GM12875 (cell line): ENCODE measurements at regions not wholly inside any gene's neighbourhood (a gene's known extent, or its start where the extent isn't known, plus 50 kb on each side); places are given as distances from the start of the nearest gene placed in this dataset.
"Not testable (repeated sequence)": the region's sequence is repeated elsewhere in the genome, so short reads cannot be mapped to it uniquely, and the experiment has no call there.

Source experiments
- H3K4me3 ChIP-seq: one replicate; pipeline ENCODE4 v1.5.1; 2011; ENCODE audit warnings: low read depth, low read length, control low read depth
- CTCF ChIP-seq: IDR thresholded peaks from 2 replicates; pipeline ENCODE4 v1.5.1; 2011; ENCODE audit warnings: low read depth, mild to moderate bottlenecking, control low read depth, inconsistent platforms, low read length, moderate library complexity, borderline replicate concordance; ENCODE audit not compliant: insufficient read depth

- H3K4me3 ChIP-seq, result no peak overlapping the region
- no peak for TF ChIP-seq CTCF
Measured at GRCh38 chr1:14273811-14274210, 324.7 kb upstream of the KAZN start.

- not testable (repeated sequence) for H3K4me3 ChIP-seq
Measured at GRCh38 chr1:14279891-14280290, 318.6 kb upstream of the KAZN start.

- no peak for TF ChIP-seq CTCF
- H3K4me3 ChIP-seq, result no peak overlapping the region
Measured at GRCh38 chr1:14280909-14281308, 317.6 kb upstream of the KAZN start.

GRCh38 chr1:14281412-14281811 lies 317.1 kb upstream of the KAZN start:
- H3K4me3 ChIP-seq, result no peak overlapping the region
- no peak for TF ChIP-seq CTCF

- H3K4me3 ChIP-seq, result no peak overlapping the region
- no peak for TF ChIP-seq CTCF
Measured at GRCh38 chr1:14282707-14283106, 315.8 kb upstream of the KAZN start.

- TF ChIP-seq CTCF, result no peak
- H3K4me3 ChIP-seq, result no peak overlapping the region
Measured at GRCh38 chr1:14285238-14285637, 313.2 kb upstream of the KAZN start.

- H3K4me3 ChIP-seq, result not testable (repeated sequence)
Measured at GRCh38 chr1:14291182-14291581, 307.3 kb upstream of the KAZN start.

GRCh38 chr1:14292520-14292919 lies 306.0 kb upstream of the KAZN start:
- no peak overlapping the region for H3K4me3 ChIP-seq
- no peak for TF ChIP-seq CTCF

- TF ChIP-seq CTCF, result no peak
- no peak overlapping the region for H3K4me3 ChIP-seq
Measured at GRCh38 chr1:14294006-14294405, 304.5 kb upstream of the KAZN start.
